ENCODE measurements at regions not wholly inside any gene's neighbourhood (a gene's known extent, or its start where the extent isn't known, plus 50 kb on each side); places are given as distances from the start of the nearest gene placed in this dataset.

DNA sequence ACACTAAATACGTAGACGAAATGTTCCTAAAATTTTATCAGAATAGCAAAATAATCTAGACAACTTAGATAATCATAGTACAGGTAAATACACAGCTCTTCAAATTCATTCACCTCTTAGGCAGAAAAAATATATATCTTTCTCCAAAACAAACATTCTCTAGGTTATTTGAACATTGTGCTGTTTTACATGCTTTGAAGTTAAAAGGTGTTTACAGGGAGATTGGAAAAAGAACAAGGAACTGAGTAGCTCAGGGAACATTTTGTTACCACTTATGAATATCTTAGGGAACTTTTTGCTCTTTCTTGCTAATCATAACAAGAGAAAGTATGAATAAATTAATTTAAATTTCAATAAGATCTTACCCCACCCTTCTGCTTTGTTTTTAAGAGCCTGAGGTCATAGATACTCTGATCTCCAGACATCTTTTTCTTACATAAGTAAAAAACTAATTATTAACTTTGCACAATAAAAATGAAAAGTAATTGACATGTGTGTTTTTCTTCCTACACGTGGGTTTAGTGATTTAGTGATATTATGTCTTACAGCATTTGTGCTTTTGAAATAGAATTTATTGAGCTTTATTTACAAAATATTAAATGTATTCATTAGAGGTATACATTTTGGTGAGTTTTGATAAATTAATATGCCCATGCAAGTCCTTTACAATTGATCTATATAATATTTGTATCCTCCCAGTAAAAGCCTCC lies 1141.4 kb upstream of the EYS start:
- Mint-ChIP-seq H3K27me3 (ENCODE audit: insufficient read depth) (no peaks in the 10 kb centered on the region), H3K4me3 (no peak overlapping the region), H3K9me3 (peaks cover 23% of the 10 kb centered on the region), H3K36me3 (ENCODE audit: low read depth) (no peaks in the 10 kb centered on the region; the same call in 1 of the 2 replicates), H3K4me1 (ENCODE audit: low read depth) (no peaks in the 10 kb centered on the region), H3K27ac (no peak overlapping the region)
- no peak for TF ChIP-seq CTCF (IDR thresholded peaks at IDR 0.05)
- no peak for DNase-seq

- no peaks in the 10 kb centered on the region for H3K36me3 Mint-ChIP-seq (ENCODE audit: low read depth)
- DNase-seq = no peak
Observed at GRCh38 chr6:66838764-66839163, 1131.7 kb upstream of the EYS start.

DNA sequence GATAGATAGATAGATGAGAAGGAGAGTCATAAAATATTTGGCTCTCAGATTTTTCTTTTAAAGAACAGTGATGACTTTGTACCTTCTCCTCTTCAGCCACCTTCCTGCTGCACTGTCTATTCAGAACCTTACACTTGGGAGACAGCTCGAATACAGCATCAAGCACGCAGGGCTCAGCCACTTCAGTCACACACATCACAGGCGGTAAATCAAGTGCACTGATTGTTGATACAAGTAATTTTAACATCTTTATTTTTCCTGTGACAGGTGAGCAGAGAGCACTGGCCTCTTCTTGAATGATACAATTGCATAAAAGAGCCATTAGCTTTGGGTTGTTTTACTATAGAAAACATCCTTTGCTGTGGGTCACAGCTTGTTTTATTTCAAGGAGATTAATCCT lies 1118.5 kb upstream of the EYS start:
- no peak for TF ChIP-seq CTCF (IDR thresholded peaks at IDR 0.05)
- DNase-seq = no peak
- Mint-ChIP-seq H3K4me1 (ENCODE audit: low read depth) (no peaks in the 10 kb centered on the region), H3K4me3 (no peak overlapping the region), H3K36me3 (ENCODE audit: low read depth) (no peaks in the 10 kb centered on the region), H3K27ac (no peak overlapping the region), H3K9me3 (peaks cover 30% of the 10 kb centered on the region), H3K27me3 (ENCODE audit: insufficient read depth) (no peaks in the 10 kb centered on the region)

More at GRCh38 chr6:66838764-66839163, 1131.7 kb upstream of the EYS start:
- H3K27ac Mint-ChIP-seq = no peak overlapping the region
- no peaks in the 10 kb centered on the region; the same call in 1 of the 2 replicates for H3K27me3 Mint-ChIP-seq (ENCODE audit: insufficient read depth)
- H3K4me3 Mint-ChIP-seq = no peak overlapping the region
- H3K4me1 Mint-ChIP-seq (ENCODE audit: low read depth) = no peaks in the 10 kb centered on the region
- TF ChIP-seq CTCF (IDR thresholded peaks at IDR 0.05) = no peak
- peaks cover 25% of the 10 kb centered on the region for H3K9me3 Mint-ChIP-seq

DNA sequence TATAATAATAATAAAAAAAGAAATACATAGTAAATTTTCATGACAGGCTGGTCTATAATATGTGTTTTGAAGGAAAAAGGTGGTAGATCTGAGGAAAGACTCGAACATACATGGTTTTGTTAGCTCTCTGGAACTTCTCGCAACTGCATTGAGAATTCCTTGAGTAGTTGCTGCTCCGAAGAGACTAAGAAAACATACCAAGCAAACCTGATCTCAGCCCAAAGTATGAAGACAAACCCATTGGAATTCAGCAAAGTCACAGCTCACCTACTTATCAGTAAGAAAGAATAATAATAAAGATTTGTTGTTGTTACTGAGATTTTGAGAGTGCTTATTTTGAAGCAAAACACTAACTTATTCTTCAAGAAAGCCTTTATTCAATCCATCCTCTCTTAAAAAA lies 1107.1 kb upstream of the EYS start:
- Mint-ChIP-seq H3K4me1 (ENCODE audit: low read depth) (no peaks in the 10 kb centered on the region), H3K4me3 (no peak overlapping the region), H3K9me3 (peaks cover 10% of the 10 kb centered on the region), H3K27ac (no peak overlapping the region), H3K27me3 (ENCODE audit: insufficient read depth) (no peaks in the 10 kb centered on the region), H3K36me3 (ENCODE audit: low read depth) (no peaks in the 10 kb centered on the region)
- no peak for DNase-seq
- no peak for TF ChIP-seq CTCF (IDR thresholded peaks at IDR 0.05)

DNA sequence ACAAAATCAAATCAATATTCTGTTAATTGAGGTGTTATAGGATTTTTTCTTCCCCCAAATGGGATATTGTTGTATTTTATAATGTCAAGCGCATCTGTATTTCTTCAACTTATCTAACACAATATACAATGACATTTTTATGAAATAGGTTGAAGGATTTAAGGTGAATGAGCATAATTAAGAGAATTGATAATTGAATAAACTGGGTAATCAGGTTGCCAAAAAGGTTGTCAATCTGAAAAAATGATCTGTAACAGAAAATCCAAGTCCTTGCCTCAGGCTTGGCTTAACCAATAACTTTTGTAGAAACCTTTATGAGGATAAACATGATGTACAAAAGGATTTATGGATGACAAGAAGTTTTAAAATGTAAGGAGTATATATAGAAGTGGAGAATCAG lies 1101.7 kb upstream of the EYS start:
- Mint-ChIP-seq H3K9me3 (peaks cover 14% of the 10 kb centered on the region; the same call in 1 of the 2 replicates), H3K27ac (no peak overlapping the region), H3K36me3 (ENCODE audit: low read depth) (no peaks in the 10 kb centered on the region), H3K4me1 (ENCODE audit: low read depth) (no peaks in the 10 kb centered on the region), H3K27me3 (ENCODE audit: insufficient read depth) (no peaks in the 10 kb centered on the region), H3K4me3 (no peak overlapping the region)
- no peak for DNase-seq
- TF ChIP-seq CTCF (IDR thresholded peaks at IDR 0.05) = no peak
